ENCODE measurements at regions not wholly inside any gene's neighbourhood (a gene's known extent, or its start where the extent isn't known, plus 50 kb on each side); places are given as distances from the start of the nearest gene placed in this dataset.
"Not testable (repeated sequence)": the region's sequence is repeated elsewhere in the genome, so short reads cannot be mapped to it uniquely, and the experiment has no call there.

DNA sequence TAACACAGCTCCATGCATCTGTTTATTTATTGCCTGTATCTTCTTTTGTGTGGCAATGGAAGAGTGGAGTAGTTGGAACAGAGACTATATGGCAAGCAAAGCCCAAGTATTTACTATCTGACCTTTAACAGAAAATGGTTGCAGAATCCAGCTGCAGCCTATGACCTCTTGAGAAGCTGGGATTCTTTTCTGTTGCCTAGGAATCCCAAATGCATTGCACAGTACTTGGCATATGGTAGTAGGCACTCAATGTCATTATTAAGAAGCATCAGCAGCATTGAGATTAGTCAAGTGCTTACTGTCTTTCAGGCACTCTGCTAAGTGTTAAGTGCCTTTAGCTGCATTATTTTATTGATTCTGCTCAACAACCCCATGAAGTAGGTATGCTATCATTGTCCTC, 331.6 kb downstream of the CCDC85A start:
- DNase-seq (ENCODE audit: low read depth): no peak

DNA sequence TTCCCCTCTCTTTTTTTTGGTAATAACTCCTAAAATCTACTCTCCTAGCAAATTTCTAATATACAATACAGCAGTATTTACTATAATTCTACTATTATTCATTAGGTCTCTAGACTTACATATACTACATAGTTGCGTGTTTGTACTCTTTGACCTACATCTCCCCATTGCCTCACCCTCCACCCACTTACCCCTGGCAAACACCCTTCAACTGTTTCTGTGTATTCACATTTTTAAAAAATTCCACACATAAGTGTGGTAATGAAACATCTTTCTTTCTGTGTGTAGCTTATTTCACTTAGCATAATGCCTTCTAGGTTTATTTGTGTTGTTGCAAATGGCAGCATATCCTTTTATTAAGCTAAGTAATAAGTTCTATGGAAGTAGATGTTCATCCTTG, 336.0 kb downstream of the CCDC85A start:
- no peak for DNase-seq (ENCODE audit: low read depth)

DNA sequence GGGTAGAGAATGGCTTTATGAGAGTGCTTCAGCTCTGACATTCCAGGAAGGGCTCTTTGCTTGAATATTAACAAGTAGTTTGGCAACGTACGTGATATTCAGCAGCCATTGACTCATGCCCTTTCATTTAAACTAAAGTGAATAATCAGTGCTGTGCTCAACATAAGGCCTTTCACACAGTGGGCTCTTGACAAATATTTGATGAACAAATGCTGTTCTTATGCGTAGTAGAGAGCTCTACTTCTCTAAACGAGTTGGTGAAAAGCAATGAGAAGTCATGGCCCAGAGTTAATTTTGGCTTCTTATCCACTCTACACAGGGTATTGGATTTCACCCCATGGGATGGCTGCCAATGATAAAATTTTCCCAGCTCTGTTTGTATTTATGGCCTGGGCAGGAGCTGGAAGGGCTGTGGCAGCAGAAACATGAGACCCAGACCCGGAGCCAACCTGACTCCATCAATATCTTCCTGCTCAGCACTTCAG, 338.9 kb downstream of the CCDC85A start:
- DNase-seq (ENCODE audit: low read depth): no peak

DNA sequence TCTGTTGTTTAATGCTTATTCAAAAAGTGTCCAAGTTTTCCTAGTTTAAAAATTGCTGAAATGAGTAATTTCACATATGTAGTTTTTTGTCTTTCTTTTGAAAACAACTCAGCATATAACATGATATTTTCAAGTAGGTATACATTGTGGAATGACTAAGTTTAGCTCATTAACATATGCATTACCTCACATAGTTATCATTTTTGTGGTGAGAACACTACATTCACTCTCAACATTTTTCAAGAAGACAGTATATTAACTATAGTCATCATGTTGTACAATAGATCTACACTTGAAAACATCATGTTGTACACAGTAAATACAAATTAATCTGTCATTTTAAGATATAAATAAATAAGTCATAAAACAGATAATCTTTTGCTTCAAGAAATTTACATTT, 340.0 kb downstream of the CCDC85A start:
- DNase-seq (ENCODE audit: low read depth): no peak

DNA sequence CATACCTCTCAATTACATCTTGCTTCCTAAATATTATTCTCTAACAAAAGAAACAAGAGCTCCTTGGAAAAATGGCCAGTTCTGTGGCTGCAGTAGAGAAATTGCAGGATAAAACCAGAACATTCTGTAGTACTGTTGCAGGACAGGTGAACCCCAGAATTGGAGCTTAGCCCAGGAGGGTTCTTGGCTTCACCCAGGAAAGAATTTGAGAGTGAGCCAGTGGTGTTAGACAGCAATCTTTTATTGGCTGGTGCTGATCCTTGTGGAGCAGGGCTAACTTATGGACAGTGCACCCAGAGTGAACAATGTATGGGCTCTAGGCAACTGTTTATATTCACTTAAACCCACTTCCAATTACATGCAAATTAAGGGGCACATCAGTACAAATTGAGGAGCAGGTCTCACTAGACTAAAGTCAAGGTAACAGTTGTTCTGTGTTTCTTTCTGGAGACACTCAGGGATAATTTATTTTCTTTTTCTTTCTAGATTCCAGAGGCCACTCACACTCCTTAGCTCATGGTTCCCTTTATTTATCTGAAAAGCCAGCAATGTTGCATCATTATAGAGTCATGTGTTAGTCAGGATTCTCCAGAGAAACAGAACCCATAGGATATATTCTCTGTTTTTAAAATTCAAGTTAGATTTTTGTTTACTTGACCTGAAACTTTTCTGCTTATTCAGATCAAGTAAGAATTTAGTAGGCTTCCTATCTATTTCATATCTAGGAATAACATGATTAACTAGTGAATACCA, 348.1 kb downstream of the CCDC85A start:
- no peak for DNase-seq (ENCODE audit: low read depth)

DNA sequence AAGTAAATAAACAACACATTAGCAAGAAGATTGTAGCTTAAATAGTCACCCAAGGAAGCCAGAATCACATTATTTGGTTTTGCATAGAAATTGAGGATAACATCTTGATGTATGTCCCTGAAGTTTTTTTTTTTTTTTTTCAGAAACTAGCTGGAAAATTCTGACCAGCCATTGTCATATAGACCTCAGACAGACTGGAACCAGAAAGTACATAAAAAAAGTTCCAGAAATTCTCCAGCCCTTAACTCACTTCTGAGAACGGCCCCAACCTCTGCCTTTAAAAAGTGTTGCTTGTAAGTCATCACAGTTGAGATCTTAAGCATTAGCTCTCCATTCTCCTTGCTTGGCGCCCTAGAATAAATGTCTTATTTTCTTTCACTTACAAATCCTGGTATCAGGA, 350.5 kb downstream of the CCDC85A start:
- no peak for DNase-seq (ENCODE audit: low read depth)

DNA sequence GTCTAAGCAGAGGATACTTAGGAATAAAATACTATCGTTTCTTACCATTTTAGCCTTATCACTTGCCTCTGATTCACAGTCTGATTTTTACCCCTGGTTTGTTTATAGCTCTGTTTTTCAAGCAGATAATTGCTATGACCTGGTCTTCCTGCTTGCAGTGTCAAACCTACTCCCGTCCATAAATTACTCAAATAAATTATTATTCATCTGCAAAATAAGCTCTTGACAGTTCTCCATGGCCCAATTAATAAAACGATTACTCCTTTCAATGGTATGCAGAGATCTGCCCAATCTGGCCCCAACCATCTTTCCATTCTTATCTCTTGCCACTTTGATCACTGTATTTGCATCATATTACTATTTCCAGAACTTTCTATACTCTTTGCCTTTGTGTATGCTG, 354.0 kb downstream of the CCDC85A start:
- DNase-seq (ENCODE audit: low read depth): no peak

DNA sequence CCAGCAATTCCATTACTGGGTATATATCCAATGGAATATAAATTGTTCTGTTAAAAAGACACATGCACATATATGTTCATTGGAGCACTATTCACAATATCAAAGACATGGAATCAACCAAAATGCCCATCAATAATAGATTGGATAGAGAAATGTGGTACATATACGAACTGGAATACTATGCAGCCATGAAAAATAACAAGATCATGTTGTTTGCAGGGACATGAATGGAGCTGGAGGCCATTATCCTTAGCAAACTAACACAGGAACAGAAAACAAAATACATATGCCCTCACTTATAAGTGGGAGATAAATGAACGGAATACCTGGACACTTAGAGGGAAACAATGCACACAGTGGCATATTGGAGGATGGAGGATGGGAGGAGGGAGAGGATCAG, 355.8 kb downstream of the CCDC85A start:
- DNase-seq (ENCODE audit: low read depth): no peak

DNA sequence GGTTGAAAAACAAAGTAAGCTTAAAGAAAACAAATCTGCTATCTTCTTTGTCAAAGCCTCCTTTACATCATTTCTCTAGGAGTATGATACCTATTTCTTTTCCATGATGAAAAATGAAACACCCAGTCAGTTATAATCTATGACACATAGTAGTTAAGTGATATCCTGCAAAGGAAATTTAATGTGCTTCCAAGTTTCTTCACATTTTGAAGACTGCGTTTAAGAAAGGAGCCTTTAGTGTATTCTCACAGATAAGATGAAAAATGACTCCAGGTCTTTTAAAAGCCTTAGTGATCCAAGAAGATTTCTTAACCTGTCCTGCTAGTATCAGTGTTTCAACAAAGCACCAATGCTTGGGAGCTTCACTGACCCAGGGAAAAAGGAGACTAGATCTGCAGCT, 356.7 kb downstream of the CCDC85A start:
- DNase-seq (ENCODE audit: low read depth): no peak

DNA sequence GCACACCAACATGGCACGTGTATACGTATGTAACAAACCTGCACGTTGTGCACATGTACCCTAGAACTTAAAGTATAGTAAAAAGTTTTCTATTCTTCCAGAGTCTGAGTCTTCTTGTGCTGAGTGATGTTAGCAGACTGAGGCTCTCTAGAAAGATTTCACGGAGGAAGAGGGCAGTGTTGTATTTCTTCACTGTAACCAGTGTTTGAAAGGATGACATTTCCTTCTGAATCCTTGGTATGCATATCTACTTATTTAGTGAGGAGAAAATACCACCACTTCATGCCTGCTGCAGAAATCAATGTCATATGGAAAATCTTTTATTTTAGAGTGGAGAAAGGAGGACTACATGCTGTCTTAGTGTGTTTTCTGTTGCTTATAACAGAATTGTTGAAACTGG, 357.1 kb downstream of the CCDC85A start:
- no peak for DNase-seq (ENCODE audit: low read depth)

DNA sequence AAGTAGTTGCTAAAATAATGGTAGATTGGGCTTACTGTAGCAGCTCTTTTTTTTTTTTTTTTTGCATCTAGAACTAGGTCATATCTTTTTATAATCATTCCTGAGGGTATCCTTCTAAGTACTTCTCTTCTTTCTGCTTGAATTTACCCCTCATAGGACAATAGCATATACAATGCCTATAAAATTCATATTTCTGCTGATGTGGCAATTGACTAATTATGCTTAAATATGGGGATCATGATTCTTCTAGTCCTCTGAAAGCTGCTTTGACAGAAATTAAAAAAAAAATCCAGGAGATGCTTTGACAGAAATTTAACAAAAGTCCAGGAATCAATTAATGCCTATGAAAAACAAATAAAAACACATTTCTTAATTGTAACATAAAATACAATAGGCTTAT, 358.4 kb downstream of the CCDC85A start:
- DNase-seq (ENCODE audit: low read depth): no peak

DNA sequence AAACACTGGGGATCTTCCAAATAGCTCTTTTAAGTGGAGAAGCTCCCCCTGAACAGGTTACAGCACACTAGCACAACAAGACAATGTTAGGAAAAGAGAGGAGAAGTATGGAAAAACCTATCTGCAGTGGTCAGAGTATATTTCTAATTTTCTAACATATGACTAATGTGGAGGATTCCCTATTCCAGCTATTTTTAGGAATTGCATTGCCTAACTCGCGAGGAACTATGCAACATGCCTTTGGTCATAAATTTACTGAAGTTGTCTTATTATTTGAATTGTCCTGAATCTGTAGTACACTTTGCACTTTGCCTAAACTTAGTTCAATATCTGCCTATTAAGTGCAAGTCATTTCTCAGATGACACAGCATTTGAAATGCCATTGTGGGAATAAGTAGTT, 381.4 kb downstream of the CCDC85A start:
- DNase-seq (ENCODE audit: low read depth): no peak

DNA sequence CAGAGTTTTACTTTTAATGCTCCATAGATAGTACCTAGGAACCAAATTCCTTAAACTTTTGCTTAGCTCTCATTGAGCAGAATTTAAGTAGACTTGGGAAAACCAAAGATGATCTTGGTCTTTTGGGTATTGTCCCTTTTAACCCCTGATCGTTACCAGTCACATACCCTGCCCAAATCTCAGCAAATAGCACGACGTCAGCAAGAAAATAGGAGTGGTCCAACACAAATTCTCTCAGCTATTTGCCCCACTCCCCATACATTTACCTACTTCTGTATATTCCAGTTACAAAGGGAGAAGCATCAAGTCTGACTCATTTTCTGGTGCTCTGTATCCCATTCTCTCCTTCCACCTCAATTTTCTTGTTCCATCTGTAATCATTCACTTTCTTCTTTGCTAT, 387.3 kb downstream of the CCDC85A start:
- DNase-seq (ENCODE audit: low read depth): no peak

DNA sequence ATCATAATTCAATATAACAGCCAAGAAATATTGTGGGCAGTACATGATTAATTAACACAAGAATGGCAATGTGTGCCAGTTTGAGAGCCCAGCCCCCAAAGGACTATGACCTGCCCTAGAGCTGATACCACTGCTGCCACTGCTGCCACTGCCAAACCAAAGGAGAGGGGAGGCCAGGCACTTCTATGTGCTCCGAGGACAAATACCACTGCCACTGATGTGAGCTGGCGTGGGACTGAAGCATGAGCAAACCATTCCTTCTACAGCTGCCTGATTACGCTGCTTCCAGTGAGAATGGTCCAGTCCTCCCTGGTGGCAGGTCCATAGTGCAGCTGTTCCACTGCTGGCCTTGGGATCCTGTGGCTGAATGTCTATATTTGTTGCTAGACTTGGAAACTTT, 392.2 kb downstream of the CCDC85A start:
- no peak for DNase-seq (ENCODE audit: low read depth)

DNA sequence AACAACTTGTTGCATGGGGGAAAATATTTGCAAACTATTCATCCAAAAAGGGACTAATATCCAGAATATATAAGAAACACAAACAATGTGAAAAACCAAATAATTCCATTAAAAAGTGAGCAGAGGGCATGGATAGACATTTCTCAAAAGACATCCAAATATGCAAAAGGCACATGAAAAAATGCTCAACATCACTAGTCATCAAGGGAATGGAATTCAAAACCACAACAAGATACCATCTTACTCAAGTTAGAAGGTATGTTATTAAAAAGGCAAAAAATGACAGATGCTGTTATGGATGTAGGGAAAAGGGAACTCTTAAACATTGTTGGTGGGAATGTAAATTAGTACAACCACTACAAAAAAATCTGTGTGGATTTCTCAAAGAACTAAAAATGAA, 396.5 kb downstream of the CCDC85A start:
- no peak for DNase-seq (ENCODE audit: low read depth)

DNA sequence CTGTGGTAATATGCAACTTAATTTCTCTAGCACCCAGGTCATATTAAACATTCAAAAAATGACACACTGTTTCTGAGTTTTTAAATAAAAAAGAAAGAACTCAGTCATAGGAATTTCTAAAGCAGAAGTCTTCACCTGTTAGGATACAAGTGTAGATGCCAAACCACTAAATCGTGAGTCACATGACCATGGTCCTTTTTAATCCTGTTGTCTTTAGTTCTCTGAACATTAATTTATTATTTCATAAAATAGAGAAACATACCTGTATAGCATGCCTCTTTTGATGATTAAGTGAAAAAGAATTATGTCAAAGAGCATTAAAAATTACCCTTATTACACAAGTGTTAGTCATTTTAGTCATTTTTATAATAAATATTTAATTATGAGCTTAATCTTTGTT, 398.8 kb downstream of the CCDC85A start:
- DNase-seq (ENCODE audit: low read depth): no peak

DNA sequence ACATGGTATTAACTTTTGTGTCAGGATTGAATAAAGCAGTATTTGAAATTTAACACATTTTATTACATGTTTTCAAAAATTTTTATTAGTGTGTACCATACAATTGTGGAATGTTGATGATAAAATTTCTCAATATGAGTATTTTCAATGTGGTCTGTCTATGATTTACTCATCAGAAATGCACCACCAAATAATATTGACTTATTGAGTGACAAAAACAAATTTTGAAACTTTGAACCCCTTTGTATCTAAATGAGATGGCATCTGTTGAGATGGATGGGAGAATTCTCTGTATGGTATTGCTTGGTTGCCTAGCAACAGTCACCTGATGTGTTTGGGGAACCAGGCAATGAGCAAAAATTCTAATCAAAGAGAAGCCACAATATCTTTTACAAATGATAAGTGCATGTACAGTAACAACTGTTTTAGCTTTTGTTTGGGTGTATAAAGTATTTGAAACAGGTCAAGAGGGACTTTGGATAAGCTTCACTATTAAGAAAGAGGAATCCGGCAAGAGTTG, 400.1 kb downstream of the CCDC85A start:
- DNase-seq (ENCODE audit: low read depth): no peak

DNA sequence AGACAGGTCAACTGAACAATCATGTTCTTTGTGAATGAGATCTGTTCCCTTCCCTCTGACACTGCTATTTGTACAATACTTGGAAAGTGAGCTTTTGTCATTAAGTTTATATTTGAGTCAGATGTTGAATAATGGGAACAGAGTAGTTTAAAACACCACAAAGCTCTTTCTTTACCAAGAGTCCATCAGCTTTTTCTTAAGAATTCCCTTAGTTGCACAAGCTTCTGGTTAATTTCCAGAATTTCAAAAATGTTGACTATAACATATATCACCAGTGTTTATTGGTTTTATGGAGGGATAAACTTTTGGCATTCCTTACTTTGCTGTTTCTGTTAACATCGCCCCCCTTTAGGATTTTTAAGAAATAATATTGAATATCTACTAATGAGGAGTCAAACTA, 403.7 kb downstream of the CCDC85A start:
- no peak for DNase-seq (ENCODE audit: low read depth)

DNA sequence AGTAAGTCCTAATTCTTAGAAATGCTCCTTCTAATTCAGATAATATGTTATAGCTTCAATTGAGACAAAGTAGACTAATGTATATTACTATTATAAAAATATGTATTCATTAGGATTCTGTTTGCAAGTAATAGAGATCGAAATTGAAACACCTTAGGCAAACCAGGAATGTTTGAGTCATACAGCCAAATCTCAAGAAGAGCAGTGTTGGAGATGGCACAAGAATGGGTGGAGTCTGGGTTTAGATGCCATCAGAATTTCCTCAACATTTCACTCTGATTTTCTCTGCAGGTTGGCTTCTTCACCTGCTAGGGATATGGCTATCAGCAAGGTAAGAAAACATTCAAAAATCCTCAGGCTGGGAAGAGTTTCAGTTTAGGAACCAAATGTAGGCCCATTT, 405.4 kb downstream of the CCDC85A start:
- DNase-seq (ENCODE audit: low read depth): no peak

DNA sequence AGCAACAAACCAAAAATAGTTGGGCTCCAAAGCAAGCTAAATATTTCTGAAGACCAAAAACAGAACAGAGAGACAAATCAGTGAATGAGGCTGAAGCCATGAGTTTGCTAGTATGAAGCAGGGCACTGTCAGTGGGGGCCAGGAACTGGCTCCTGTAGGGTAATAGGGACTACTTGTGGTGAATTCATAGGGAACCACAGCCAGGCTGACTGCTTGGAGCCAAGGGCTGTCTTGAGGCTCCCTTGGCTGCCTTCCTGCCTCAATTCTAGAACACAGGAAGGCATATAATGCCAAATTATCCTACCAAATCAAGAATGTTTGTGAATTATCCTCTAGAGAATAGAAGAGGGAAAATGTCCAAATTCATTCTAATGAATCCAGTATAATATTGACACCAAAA, 406.0 kb downstream of the CCDC85A start:
- no peak for DNase-seq (ENCODE audit: low read depth)

DNA sequence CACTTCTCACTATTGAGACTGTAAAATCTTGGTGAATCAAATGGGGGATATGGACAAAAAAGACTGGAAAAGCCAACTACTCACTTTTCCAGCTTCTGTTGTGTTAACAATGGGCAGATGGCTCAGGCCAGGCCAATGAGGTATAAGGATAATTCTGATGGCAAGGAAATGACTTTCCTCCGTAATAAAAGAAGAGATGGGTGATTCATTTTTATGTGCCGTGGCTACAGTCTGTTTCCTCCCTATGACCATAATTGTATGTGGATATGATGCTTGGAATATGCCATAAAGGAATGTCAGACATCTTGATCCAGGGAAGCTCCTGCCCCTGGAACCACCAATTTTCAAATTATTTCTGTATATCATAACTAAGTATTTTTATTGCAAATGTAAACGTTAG, 406.8 kb downstream of the CCDC85A start:
- DNase-seq (ENCODE audit: low read depth): no peak

DNA sequence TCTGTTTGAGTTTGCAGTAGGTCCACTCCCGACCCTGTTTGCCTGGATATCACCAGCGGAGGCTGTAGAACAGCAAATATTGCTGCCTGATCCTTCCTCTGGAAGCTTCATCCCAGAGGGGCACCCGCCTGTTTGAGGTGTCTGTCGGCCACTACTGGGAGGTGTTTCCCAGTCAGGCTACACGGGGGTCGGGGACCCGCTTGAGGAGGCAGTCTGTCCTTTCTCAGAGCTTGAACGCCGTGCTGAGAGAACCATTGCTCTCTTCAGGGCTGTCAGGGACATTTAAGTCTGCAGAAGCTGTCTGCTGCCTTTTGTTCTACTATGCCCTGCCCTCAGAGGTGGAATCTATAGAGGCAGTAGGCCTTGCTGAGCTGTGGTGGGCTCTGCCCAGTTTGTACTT, 422.3 kb downstream of the CCDC85A start:
- DNase-seq (ENCODE audit: low read depth): not testable (repeated sequence)

DNA sequence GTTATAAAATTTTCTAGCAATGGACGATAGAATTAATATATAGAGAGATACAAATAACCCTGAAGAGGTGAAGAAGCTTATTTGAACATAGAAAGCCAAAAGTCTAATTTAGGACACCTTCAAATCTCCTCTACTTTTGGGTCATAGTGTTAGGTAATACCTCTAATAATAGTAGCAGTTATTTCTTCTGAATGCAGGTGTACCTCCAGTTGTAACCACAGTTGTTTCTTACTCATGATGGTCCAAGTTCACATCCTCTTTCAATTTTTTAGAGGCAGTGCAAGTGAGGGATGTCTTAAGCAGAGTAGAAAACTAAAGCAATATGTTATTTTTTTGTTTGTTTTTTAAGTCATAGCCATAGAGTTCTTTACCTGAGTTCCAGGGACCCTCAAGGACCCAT, 429.5 kb downstream of the CCDC85A start:
- DNase-seq (ENCODE audit: low read depth): no peak

DNA sequence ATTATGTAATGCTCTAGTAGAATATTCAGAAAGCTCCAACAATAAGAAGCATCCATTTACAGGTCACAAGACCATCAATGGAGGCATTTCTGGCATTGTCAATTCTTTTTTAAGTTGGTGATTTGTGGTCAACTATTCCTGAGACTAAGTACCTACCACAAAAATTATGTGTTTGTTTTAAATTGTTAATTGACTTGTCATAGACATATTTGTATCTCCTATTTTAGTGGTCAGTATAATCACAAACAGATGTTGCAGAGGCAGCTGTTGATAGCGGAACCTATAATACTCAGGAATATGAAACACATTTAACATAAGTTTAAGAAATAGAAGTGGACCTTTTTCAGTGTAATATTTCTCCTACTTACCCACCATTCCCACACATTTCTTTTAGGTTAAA, 430.1 kb downstream of the CCDC85A start:
- DNase-seq (ENCODE audit: low read depth): no peak
